Body of pancreas (tissue), 4 donors: ENCODE measurements at regions not wholly inside any gene's neighbourhood (a gene's known extent, or its start where the extent isn't known, plus 50 kb on each side); places are given as distances from the start of the nearest gene placed in this dataset.
A peak's percentile ranks its signal among the peaks of the same experiment; 100 is the strongest.

Experiments used
- ATAC-seq: fragments of 150-250 bp; one replicate; pipeline ENCODE4 v1.9.1; 2016
- DNase-seq, 4 donors: peaks; one replicate each; pipeline ENCODE4 v3.0.0-alpha.2; 2019
- H3K27ac ChIP-seq, 4 donors: fragments of 200-600 bp; sonication (generic); 1 replicate in 3 of 4; 2 replicates in 1 of 4; pipeline versions ENCODE4 v1.5.1 to v1.6.1; 2016 to 2019; ENCODE audit warnings: mild to moderate bottlenecking in 1 of 4, mixed read lengths in 1 of 4, moderate library complexity in 1 of 4
- H3K27me3 ChIP-seq, 2 donors: fragments of 200-600 bp; sonication (generic); one replicate each; pipeline ENCODE4 v1.6.0; 2016; ENCODE audit warnings: mild to moderate bottlenecking in 1 of 2
- H3K36me3 ChIP-seq, 2 donors: fragments of 200-600 bp; sonication (generic); replicated peaks in 1 of 2; 2 replicates each; pipeline ENCODE4 v1.5.1; 2016; ENCODE audit warnings: low read depth in 2 of 2; ENCODE audit not compliant: insufficient read depth in 1 of 2
- H3K4me1 ChIP-seq: fragments of 200-600 bp; sonication (generic); one replicate; pipeline ENCODE4 v1.6.0; 2016
- H3K4me3 ChIP-seq, 2 donors: fragments of 200-600 bp; sonication (generic); 1 replicate in 1 of 2; 2 replicates in 1 of 2; pipeline ENCODE4 v1.5.1; 2016 to 2019
- H3K9me3 ChIP-seq, 3 donors: fragments of 200-600 bp; sonication (generic); 1 replicate in 2 of 3; 2 replicates in 1 of 3; pipeline ENCODE4 v1.5.1; 2016
- POLR2A ChIP-seq, 3 donors: fragments of 450-650 bp; IDR thresholded peaks; one replicate each; pipeline ENCODE4 v1.6.1; 2016; ENCODE audit warnings: antibody characterized with exemption in 3 of 3, mild to moderate bottlenecking in 2 of 3
- WGBS, 2 donors: methylation state at CpG; one replicate each; pipeline ENCODE4 v1.1.5; 2017; 5-methylcytosine and 5-hydroxymethylcytosine counted together
- intact Hi-C: fragments of 100-400 bp; cut with DNase I; formaldehyde crosslinking; loops from one replicate; pipeline ENCODE4 v1.15.1; 2023
- TF ChIP-seq, protein P1 (sequence below), 7 experiments: fragments of 450-650 bp in 4 of 7; fragments of 200-600 bp in 3 of 7; sonication (generic) in 3 of 7; IDR thresholded peaks; one replicate each; pipeline ENCODE4 v1.5.1; 2016 to 2019; ENCODE audit warnings: antibody characterized with exemption in 7 of 7

DNA sequence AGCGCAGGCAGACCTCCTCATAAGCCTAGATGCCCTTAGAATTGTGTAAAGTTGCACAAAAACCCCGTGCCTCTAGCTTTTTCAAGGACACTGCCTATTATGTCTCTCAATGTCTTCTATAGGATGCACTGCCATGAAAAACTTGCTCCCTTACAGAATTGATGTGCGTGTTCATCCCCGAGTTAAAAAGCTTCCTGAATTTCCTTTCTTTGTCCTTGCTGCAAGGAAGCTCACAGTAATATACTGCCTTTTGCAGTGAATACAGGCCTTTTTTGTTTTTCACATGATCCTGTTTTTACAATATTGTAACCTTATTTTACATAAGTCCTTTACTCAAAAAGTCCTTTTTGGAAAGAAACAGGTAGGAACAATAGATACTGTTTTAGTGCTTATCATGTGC lies 193.0 kb downstream of the TTLL7 start:
- H3K36me3 ChIP-seq: no peaks in the 10 kb centered on the region
- no peak overlapping the region for H3K27ac ChIP-seq
- no peaks in the 10 kb centered on the region for H3K27me3 ChIP-seq
- H3K9me3 ChIP-seq: no peaks in the 10 kb centered on the region
- H3K4me3 ChIP-seq: no peak overlapping the region
- H3K4me1 ChIP-seq: peaks cover 9% of the 10 kb centered on the region
- ATAC-seq: no peak
- no peak for DNase-seq
- intact Hi-C loops: no loop called here
- no peak for TF ChIP-seq POLR2A (IDR thresholded peaks at IDR 0.05)
- TF ChIP-seq, protein P1, sequence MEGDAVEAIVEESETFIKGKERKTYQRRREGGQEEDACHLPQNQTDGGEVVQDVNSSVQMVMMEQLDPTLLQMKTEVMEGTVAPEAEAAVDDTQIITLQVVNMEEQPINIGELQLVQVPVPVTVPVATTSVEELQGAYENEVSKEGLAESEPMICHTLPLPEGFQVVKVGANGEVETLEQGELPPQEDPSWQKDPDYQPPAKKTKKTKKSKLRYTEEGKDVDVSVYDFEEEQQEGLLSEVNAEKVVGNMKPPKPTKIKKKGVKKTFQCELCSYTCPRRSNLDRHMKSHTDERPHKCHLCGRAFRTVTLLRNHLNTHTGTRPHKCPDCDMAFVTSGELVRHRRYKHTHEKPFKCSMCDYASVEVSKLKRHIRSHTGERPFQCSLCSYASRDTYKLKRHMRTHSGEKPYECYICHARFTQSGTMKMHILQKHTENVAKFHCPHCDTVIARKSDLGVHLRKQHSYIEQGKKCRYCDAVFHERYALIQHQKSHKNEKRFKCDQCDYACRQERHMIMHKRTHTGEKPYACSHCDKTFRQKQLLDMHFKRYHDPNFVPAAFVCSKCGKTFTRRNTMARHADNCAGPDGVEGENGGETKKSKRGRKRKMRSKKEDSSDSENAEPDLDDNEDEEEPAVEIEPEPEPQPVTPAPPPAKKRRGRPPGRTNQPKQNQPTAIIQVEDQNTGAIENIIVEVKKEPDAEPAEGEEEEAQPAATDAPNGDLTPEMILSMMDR (IDR thresholded peaks at IDR 0.05): no peak
- 88 to 90% methylated on average over 4 of the region's 4 CpGs for WGBS, 2 donors

GRCh38 chr1:83802460-83803152 lies 196.3 kb downstream of the TTLL7 start:
- Histone ChIP-seq H3K36me3 (no peaks in the 10 kb centered on the region), H3K9me3 (no peaks in the 10 kb centered on the region), H3K27me3 (no peaks in the 10 kb centered on the region), H3K4me3 (no peak overlapping the region), H3K4me1 (peaks cover 29% of the 10 kb centered on the region), H3K27ac (no peak overlapping the region)
- TF ChIP-seq, protein P1 (IDR thresholded peaks at IDR 0.05): no peak
- no peak for TF ChIP-seq POLR2A (IDR thresholded peaks at IDR 0.05)
- ATAC-seq: no peak
- intact Hi-C loops: no loop called here
- 74 to 75% methylated on average over 7 to 8 of the region's 8 CpGs for WGBS, 2 donors
- DNase-seq: no peak

GRCh38 chr1:83802023-83802422 lies 196.9 kb downstream of the TTLL7 start:
- H3K4me1 ChIP-seq: peaks cover 29% of the 10 kb centered on the region
- H3K9me3 ChIP-seq: no peaks in the 10 kb centered on the region
- DNase-seq (no peak), ATAC-seq (no peak)
- H3K27ac ChIP-seq: no peak overlapping the region
- TF ChIP-seq POLR2A (IDR thresholded peaks at IDR 0.05): no peak
- TF ChIP-seq, protein P1 (IDR thresholded peaks at IDR 0.05): no peak
- 52% methylated on average over 3 of the region's 3 CpGs for WGBS, 2 donors
- H3K36me3 ChIP-seq: no peaks in the 10 kb centered on the region
- intact Hi-C loops: no loop called here
- no peak overlapping the region for H3K4me3 ChIP-seq
- H3K27me3 ChIP-seq: no peaks in the 10 kb centered on the region

- Histone ChIP-seq H3K4me1 (peaks cover 29% of the 10 kb centered on the region), H3K36me3 (no peaks in the 10 kb centered on the region), H3K4me3 (no peak overlapping the region), H3K27ac (no peak overlapping the region), H3K27me3 (no peaks in the 10 kb centered on the region), H3K9me3 (no peaks in the 10 kb centered on the region)
- no peak for ATAC-seq
- no peak for DNase-seq
- WGBS, 2 donors: 36 to 52% methylated on average over 3 of the region's 3 CpGs
- no peak for TF ChIP-seq POLR2A (IDR thresholded peaks at IDR 0.05)
- TF ChIP-seq, protein P1 (IDR thresholded peaks at IDR 0.05): no peak
- intact Hi-C loops: no loop called here
Measured at GRCh38 chr1:83800066-83800465, 198.9 kb downstream of the TTLL7 start.

- no peaks in the 10 kb centered on the region for H3K27me3 ChIP-seq
- intact Hi-C loops: no loop called here
- DNase-seq (peak in 3 of 4 donors; percentile 26 to 37 (median 29)), ATAC-seq (peak; percentile 53)
- no peaks in the 10 kb centered on the region for H3K36me3 ChIP-seq
- peak overlapping the region in 1 of 4 donors; percentile 32 for H3K27ac ChIP-seq
- no peak for TF ChIP-seq POLR2A (IDR thresholded peaks at IDR 0.05)
- TF ChIP-seq, protein P1 (IDR thresholded peaks at IDR 0.05): no peak
- H3K4me1 ChIP-seq: peaks cover 29% of the 10 kb centered on the region
- WGBS, 2 donors: 36 to 45% methylated on average over 1 of the region's 1 CpG
- H3K9me3 ChIP-seq: no peaks in the 10 kb centered on the region
- no peak overlapping the region for H3K4me3 ChIP-seq
Measured at GRCh38 chr1:83799594-83799993, 199.3 kb downstream of the TTLL7 start.
